HAP-1 (cell line): ENCODE measurements at regions not wholly inside any gene's neighbourhood (a gene's known extent, or its start where the extent isn't known, plus 50 kb on each side); places are given as distances from the start of the nearest gene placed in this dataset.

ENCODE experiments used
- DNase-seq, 2 experiments: peaks; one replicate each; pipeline ENCODE4 v3.0.0-alpha.2; 2016 to 2020; ENCODE audit warnings: low spot score in 2 of 2
- H3K27me3 ChIP-seq: fragments of 250-450 bp; sonication (Bioruptor Pico); 2 replicates; pipeline ENCODE4 v1.5.1; 2020; ENCODE audit warnings: low read depth, mild to moderate bottlenecking, moderate library complexity
- H3K36me3 ChIP-seq: fragments of 250-450 bp; sonication (Bioruptor Pico); replicated peaks from 2 replicates; pipeline ENCODE4 v1.5.1; 2020; ENCODE audit warnings: mild to moderate bottlenecking
- H3K4me1 ChIP-seq: fragments of 250-450 bp; sonication (Bioruptor Pico); 2 replicates; pipeline ENCODE4 v1.5.1; 2020; ENCODE audit warnings: mild to moderate bottlenecking
- H3K4me3 ChIP-seq: fragments of 250-450 bp; sonication (Bioruptor Pico); 2 replicates; pipeline ENCODE4 v1.5.1; 2020; ENCODE audit warnings: mild to moderate bottlenecking, moderate library complexity
- H3K9me3 ChIP-seq: fragments of 250-450 bp; sonication (Bioruptor Pico); 2 replicates; pipeline ENCODE4 v1.5.1; 2020; ENCODE audit warnings: mild to moderate bottlenecking, moderate library complexity
- in situ Hi-C: fragments of 300-500 bp; cut with MboI; formaldehyde crosslinking; loops from 3 replicates; pipeline ENCODE4 v1.14.3; 2020; ENCODE audit warnings: low sequenced_read_pairs, inconsistent platforms, mixed read lengths

DNA sequence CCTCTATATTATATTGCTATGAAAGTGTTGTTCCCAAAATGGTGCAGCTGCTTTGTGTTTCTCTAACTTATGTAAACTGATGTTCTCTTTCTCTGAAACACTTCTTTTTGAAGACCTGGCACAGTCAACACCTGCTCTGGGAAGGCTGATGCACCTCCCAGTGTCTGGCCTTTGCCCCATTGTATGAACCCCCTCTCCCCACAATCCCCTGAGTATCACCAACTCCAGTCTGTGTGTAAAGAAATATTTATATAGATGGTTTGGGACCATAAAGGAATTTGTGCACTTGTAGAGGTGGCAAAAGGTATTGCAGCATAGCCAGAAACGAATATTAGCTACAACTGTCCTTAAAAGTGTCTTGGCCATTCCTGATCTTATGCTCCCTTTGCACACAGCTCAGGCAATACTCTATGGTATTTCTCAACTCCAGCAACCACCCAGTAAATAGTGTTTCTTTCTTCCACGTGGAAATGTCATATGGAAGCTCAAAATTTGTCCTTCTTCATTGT is 365.2 kb upstream of the DDI1 start:
- Histone ChIP-seq H3K9me3 (no peaks in the 10 kb centered on the region), H3K4me1 (no peaks in the 10 kb centered on the region; the same call in 1 of the 2 replicates), H3K27me3 (no peaks in the 10 kb centered on the region), H3K4me3 (no peak overlapping the region), H3K36me3 (no peaks in the 10 kb centered on the region)
- in situ Hi-C loops: no loop called here
- DNase-seq: no peak

GRCh38 chr11:103673773-103674172 is 362.7 kb upstream of the DDI1 start:
- H3K36me3 ChIP-seq: no peaks in the 10 kb centered on the region
- no peaks in the 10 kb centered on the region for H3K9me3 ChIP-seq
- H3K4me3 ChIP-seq: no peak overlapping the region
- in situ Hi-C loops: no loop called here
- no peaks in the 10 kb centered on the region for H3K27me3 ChIP-seq
- no peak for DNase-seq
- H3K4me1 ChIP-seq: no peaks in the 10 kb centered on the region; the same call in 1 of the 2 replicates

DNA sequence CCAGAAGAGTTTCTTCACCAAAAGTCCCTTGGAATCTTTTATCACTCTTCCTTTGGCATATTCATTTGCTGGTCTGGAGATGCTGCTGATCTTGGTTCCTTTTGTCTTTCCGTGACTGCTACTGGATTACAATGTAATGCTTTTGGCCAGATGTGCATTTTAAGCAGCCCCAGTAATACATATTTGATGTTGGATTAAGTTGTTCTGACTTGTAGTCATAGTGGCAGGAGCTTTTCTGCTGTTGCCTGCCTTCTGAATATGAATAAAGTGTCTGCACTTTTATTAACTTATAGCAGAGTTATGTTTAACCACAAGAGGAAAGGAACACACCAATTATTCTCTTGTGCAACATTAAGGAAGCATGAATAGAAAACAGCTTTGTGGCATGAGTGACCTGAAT is 360.0 kb upstream of the DDI1 start:
- DNase-seq: peak in 1 of 2 experiments; percentile 15
- Histone ChIP-seq H3K4me1 (no peaks in the 10 kb centered on the region; the same call in 1 of the 2 replicates), H3K36me3 (no peaks in the 10 kb centered on the region), H3K9me3 (no peaks in the 10 kb centered on the region), H3K27me3 (no peaks in the 10 kb centered on the region), H3K4me3 (no peak overlapping the region)
- in situ Hi-C loops: no loop called here

DNA sequence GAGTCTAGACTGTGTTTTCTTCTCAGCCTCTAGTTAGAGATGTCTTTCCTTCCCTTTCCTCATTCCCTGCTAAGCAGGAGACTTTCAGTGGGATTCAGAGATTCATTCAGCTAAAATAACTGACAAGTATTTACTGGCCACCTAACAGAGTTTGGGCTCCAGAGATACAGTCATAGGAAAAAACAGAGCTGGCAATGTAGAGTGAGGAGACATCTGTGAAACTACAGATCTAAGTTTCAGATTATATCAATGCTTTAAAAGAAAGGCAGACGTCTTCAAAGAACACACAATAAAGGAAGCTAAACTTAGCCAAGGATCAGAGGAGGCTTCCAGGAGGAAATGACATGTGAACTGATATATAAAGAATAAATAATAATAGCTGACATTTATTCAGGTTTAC is 355.6 kb upstream of the DDI1 start:
- DNase-seq: no peak
- Histone ChIP-seq H3K9me3 (no peaks in the 10 kb centered on the region), H3K27me3 (no peaks in the 10 kb centered on the region; the same call in 1 of the 2 replicates), H3K4me1 (peaks cover 3% of the 10 kb centered on the region), H3K4me3 (no peak overlapping the region), H3K36me3 (no peaks in the 10 kb centered on the region)
- in situ Hi-C loops: no loop called here

- Histone ChIP-seq H3K4me1 (peaks cover 3% of the 10 kb centered on the region; the same call in 1 of the 2 replicates), H3K27me3 (no peaks in the 10 kb centered on the region; the same call in 1 of the 2 replicates), H3K9me3 (no peaks in the 10 kb centered on the region), H3K4me3 (no peak overlapping the region), H3K36me3 (no peaks in the 10 kb centered on the region)
- in situ Hi-C loops: no loop called here
- DNase-seq: no peak
These were observed 354.6 kb upstream of the DDI1 start for GRCh38 chr11:103681855-103682254.

GRCh38 chr11:103682318-103683184 is 353.9 kb upstream of the DDI1 start:
- peak; percentile 75 for DNase-seq
- Histone ChIP-seq H3K4me3 (no peak overlapping the region), H3K27me3 (no peaks in the 10 kb centered on the region; the same call in 1 of the 2 replicates), H3K4me1 (peaks cover 3% of the 10 kb centered on the region; the same call in 1 of the 2 replicates), H3K36me3 (no peaks in the 10 kb centered on the region), H3K9me3 (no peaks in the 10 kb centered on the region)
- in situ Hi-C loops: no loop called here

DNA sequence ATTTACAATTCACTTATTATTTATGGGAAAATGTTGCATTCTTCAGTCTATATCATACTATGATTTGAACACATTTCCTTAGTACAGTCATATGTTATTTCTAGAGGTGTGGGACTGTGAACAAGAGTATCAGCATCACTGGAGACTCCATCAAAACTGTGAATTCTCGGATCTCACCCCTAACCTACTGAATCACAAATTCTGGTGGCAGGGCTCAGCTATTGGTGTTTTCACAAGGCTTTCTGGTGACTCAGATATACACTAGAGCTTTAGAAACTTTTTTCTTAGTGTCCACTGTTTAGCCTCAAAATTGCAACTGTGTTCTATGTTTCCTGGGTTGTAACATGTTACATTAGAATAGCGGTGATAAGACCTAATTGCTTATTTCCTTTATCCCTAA is 352.9 kb upstream of the DDI1 start:
- no peak for DNase-seq
- Histone ChIP-seq H3K36me3 (no peaks in the 10 kb centered on the region), H3K9me3 (no peaks in the 10 kb centered on the region), H3K4me3 (no peak overlapping the region), H3K4me1 (peaks cover 3% of the 10 kb centered on the region; the same call in 1 of the 2 replicates), H3K27me3 (no peaks in the 10 kb centered on the region; the same call in 1 of the 2 replicates)
- in situ Hi-C loops: no loop called here

- Histone ChIP-seq H3K9me3 (no peaks in the 10 kb centered on the region), H3K4me1 (no peaks in the 10 kb centered on the region), H3K4me3 (no peak overlapping the region), H3K36me3 (no peaks in the 10 kb centered on the region), H3K27me3 (no peaks in the 10 kb centered on the region; the same call in none of the 2 replicates)
- in situ Hi-C loops: no loop called here
- DNase-seq: no peak
These were observed 347.5 kb upstream of the DDI1 start for GRCh38 chr11:103688924-103689323.

DNA sequence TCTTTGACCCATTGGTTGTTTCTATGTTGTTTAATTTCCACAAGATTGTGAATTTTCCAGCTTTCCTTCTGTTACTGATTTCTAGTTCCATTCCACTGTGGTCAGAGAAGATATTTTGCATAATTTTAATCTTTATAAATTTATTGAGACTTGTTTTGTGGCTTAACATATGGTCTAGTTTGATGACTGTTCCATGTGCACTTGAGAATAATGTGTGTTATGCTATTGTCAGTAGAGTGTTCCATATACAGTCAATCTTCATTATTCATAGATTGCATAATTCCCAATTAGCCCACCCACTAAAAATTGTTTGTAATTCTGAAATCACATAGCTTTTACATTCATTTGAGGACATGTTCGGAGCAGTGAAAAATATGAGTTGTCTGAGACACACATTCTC is 346.1 kb upstream of the DDI1 start:
- H3K4me1 ChIP-seq: no peaks in the 10 kb centered on the region
- H3K9me3 ChIP-seq: no peaks in the 10 kb centered on the region
- no peak for DNase-seq
- no peaks in the 10 kb centered on the region for H3K36me3 ChIP-seq
- in situ Hi-C loops: no loop called here
- no peak overlapping the region for H3K4me3 ChIP-seq
- H3K27me3 ChIP-seq: no peaks in the 10 kb centered on the region; the same call in 1 of the 2 replicates

DNA sequence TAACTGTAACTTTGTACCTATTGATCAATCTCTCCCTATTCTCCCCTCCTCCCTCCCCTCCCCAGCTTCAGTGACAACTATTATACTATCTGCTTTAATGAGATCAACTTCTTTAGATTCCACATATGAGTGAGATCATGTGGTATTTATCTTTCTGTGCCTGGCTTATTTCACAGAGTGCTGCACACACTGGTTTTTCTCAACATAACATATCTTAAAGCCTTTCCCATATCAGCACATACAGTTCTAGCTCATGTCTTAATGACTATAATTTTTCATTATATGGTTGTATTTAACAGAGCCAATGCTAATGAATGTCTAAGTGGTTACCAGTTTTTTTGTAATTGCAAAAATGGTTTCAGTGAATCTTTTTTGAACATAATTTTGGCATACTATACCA is 340.3 kb upstream of the DDI1 start:
- H3K36me3 ChIP-seq: no peaks in the 10 kb centered on the region
- H3K9me3 ChIP-seq: no peaks in the 10 kb centered on the region
- no peak overlapping the region for H3K4me3 ChIP-seq
- no peaks in the 10 kb centered on the region for H3K4me1 ChIP-seq
- DNase-seq: no peak
- in situ Hi-C loops: no loop called here
- no peaks in the 10 kb centered on the region; the same call in 1 of the 2 replicates for H3K27me3 ChIP-seq

GRCh38 chr11:103699216-103699615 is 337.2 kb upstream of the DDI1 start:
- H3K4me3 ChIP-seq: no peak overlapping the region
- no peaks in the 10 kb centered on the region for H3K4me1 ChIP-seq
- no peaks in the 10 kb centered on the region for H3K9me3 ChIP-seq
- in situ Hi-C loops: no loop called here
- H3K36me3 ChIP-seq: no peaks in the 10 kb centered on the region
- DNase-seq: no peak
- H3K27me3 ChIP-seq: no peaks in the 10 kb centered on the region

DNA sequence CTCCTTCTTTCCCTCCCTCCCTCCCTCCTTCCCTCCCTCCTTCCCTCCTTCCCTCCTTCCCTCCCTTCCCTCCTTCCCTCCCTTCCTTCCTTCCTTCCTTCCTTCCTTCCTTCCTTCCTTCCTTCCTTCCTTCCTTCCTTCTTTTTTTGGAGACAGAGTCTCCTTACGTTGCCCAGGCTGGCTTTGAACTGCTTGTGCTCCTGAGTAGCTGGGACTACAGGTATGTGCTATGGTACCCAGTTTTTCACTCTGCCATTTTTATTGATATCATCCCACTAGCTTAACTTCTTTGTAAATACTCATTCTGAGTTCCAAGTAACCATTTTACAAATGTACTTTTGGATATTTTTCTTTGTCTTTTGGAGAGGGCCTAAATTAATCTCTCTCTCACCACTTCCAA is 336.8 kb upstream of the DDI1 start:
- in situ Hi-C loops: no loop called here
- H3K4me1 ChIP-seq: no peaks in the 10 kb centered on the region

GRCh38 chr11:103700622-103701021 is 335.8 kb upstream of the DDI1 start:
- no peak overlapping the region for H3K4me3 ChIP-seq
- H3K4me1 ChIP-seq: no peaks in the 10 kb centered on the region
- H3K27me3 ChIP-seq: no peaks in the 10 kb centered on the region
- no peak for DNase-seq
- in situ Hi-C loops: no loop called here
- H3K36me3 ChIP-seq: no peaks in the 10 kb centered on the region
- no peaks in the 10 kb centered on the region for H3K9me3 ChIP-seq

More for the DNA sequence above, 336.8 kb upstream of the DDI1 start:
- Histone ChIP-seq H3K4me3 (no peak overlapping the region), H3K9me3 (no peaks in the 10 kb centered on the region), H3K36me3 (no peaks in the 10 kb centered on the region), H3K27me3 (no peaks in the 10 kb centered on the region)
- no peak for DNase-seq

DNA sequence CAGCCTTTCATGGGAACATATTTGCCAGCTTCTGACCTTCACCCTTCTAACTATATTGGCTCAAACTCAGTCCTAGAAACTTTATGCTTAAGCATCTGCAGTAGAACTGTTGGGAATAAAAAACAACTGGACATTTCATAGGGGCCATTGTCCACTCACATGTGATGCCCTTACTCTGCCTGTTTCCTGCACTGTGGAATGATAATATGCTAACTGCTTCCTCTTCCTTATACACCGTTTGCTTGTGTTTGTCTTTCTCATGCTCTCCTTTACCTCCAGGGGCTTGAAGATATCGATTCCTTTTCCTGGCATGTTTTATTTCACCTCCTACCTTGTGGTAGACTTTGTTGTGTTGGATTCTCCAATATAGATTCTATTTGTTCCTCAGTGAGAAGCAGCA is 333.0 kb upstream of the DDI1 start:
- H3K4me1 ChIP-seq: no peaks in the 10 kb centered on the region
- H3K27me3 ChIP-seq: peaks cover 6% of the 10 kb centered on the region; the same call in 1 of the 2 replicates
- no peaks in the 10 kb centered on the region for H3K9me3 ChIP-seq
- in situ Hi-C loops: no loop called here
- H3K4me3 ChIP-seq: no peak overlapping the region
- DNase-seq: no peak
- no peaks in the 10 kb centered on the region for H3K36me3 ChIP-seq
